ENCODE measurements at regions not wholly inside any gene's neighbourhood (a gene's known extent, or its start where the extent isn't known, plus 50 kb on each side); places are given as distances from the start of the nearest gene placed in this dataset.

DNA sequence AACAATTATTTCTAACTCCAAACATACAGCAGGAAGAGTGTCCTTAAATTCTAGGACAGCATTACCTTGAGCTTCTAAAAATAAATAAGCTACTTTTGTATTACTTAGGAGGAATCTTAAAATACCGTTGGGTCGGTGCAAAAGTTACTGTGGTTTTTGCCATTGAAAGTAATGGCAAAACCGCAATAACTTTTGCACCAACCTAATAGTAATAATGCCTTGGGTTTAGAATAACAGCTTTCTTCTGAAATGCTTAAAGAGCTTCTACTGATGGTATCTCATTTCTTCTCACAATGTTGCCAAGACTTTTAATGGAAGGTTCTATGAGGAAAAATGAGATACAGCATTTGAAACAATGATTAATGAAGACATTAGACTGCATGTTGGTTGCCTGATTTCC, 179.9 kb downstream of the SEC16B start:
- TF ChIP-seq, protein P1, sequence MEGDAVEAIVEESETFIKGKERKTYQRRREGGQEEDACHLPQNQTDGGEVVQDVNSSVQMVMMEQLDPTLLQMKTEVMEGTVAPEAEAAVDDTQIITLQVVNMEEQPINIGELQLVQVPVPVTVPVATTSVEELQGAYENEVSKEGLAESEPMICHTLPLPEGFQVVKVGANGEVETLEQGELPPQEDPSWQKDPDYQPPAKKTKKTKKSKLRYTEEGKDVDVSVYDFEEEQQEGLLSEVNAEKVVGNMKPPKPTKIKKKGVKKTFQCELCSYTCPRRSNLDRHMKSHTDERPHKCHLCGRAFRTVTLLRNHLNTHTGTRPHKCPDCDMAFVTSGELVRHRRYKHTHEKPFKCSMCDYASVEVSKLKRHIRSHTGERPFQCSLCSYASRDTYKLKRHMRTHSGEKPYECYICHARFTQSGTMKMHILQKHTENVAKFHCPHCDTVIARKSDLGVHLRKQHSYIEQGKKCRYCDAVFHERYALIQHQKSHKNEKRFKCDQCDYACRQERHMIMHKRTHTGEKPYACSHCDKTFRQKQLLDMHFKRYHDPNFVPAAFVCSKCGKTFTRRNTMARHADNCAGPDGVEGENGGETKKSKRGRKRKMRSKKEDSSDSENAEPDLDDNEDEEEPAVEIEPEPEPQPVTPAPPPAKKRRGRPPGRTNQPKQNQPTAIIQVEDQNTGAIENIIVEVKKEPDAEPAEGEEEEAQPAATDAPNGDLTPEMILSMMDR (IDR thresholded peaks at IDR 0.05), result no peak
- TF ChIP-seq EP300 (IDR thresholded peaks at IDR 0.05), result no peak

Measured in tibial nerve (tissue), 4 donors.